Pancreas (tissue), 10 donors: ENCODE measurements at regions not wholly inside any gene's neighbourhood (a gene's known extent, or its start where the extent isn't known, plus 50 kb on each side); places are given as distances from the start of the nearest gene placed in this dataset.

ENCODE experiments used
- ATAC-seq, 4 donors: fragments of 200-7000 bp; cut with Tn5 transposase; one replicate each; pipeline versions ENCODE4 v1.8.0 to v1.9.1; 2020; ENCODE audit warnings: mild to moderate bottlenecking in 4 of 4, moderate library complexity in 4 of 4
- DNase-seq, 6 donors: peaks; one replicate each; pipeline ENCODE4 v3.0.0-alpha.2; 2020
- FAIRE-seq: peaks from 2 replicates; lab custom pipeline; 2012; peaks lifted over from hg19 to GRCh38; lab: Jason Lieb, UNC
- H3K27ac ChIP-seq, 4 donors: fragments of 200-600 bp; sonication (generic); 1 replicate in 3 of 4; 2 replicates in 1 of 4; pipeline versions ENCODE4 v1.5.0 to v1.8.0; 2020
- H3K27me3 ChIP-seq, 4 donors: fragments of 200-600 bp; one replicate each; pipeline ENCODE4 v1.8.0; 2021
- H3K36me3 ChIP-seq, 3 donors: fragments of 200-600 bp; sonication (generic) in 1 of 3; one replicate each; pipeline versions ENCODE4 v1.5.0 to v1.8.0; 2020 to 2021
- H3K4me1 ChIP-seq, 3 donors: fragments of 200-600 bp; one replicate each; pipeline ENCODE4 v1.8.0; 2021
- H3K4me3 ChIP-seq, 4 donors: fragments of 200-600 bp; sonication (generic) in 2 of 4; one replicate each; pipeline versions ENCODE4 v1.5.0 to v1.8.0; 2020 to 2021
- H3K9me3 ChIP-seq, 4 donors: fragments of 200-600 bp; one replicate each; pipeline ENCODE4 v1.8.0; 2021
- CTCF ChIP-seq, 4 donors: fragments of 200-600 bp; sonication (generic) in 3 of 4; IDR thresholded peaks; one replicate each; pipeline versions ENCODE4 v1.5.0 to v1.8.0; 2021; ENCODE audit warnings: antibody characterized with exemption in 4 of 4
- WGBS, 2 donors: extraction: QIAGEN DNeasy Blood & Tissue Kit; methylation state at CpG; one replicate each; pipeline ENCODE4 v1.1.7; 2013; 5-methylcytosine and 5-hydroxymethylcytosine counted together
- intact Hi-C, 3 donors: fragments of 100-400 bp; cut with DNase I; formaldehyde crosslinking; loops; one replicate each; pipeline versions ENCODE4 v1.11.1 to v1.14.2; 2022
- donor health status: healthy with polysubstance abuse.
- donor health status: DM: no; HTN: no; CAD: no; lungs with moderate emphysema.
- donor health status: DM: no; HTN: no; CAD: no.
- donor health status: control.
- donor health status: control.
- donor health status: Bipolar disorder and iron deficiency.
- donor health status: DM: yes; HTN: yes; CAD: no.
- donor health status: DM: no; HTN: no; CAD: no.
- donor health status: DM: no; HTN: no; CAD: no.
- donor health status: DM: yes; HTN: yes; CAD: no.

GRCh38 chr3:59508273-59508672 is 458.4 kb upstream of the CFAP20DC start:
- Histone ChIP-seq H3K36me3 (no peaks in the 10 kb centered on the region), H3K4me3 (no peak overlapping the region), H3K27me3 (no peaks in the 10 kb centered on the region), H3K9me3 (no peaks in the 10 kb centered on the region), H3K27ac (no peak overlapping the region), H3K4me1 (no peaks in the 10 kb centered on the region)
- FAIRE-seq (no peak), DNase-seq (no peak), ATAC-seq (no peak)
- WGBS, 2 donors = 79 to 85% methylated on average over 10 of the region's 10 CpGs
- TF ChIP-seq CTCF (IDR thresholded peaks at IDR 0.05) = no peak
- intact Hi-C loops = no loop called here

- TF ChIP-seq CTCF (IDR thresholded peaks at IDR 0.05) = no peak
- H3K4me1 ChIP-seq = no peaks in the 10 kb centered on the region
- ATAC-seq (no peak), FAIRE-seq (no peak), DNase-seq (no peak)
- H3K27ac ChIP-seq = no peak overlapping the region
- no peaks in the 10 kb centered on the region for H3K27me3 ChIP-seq
- 82 to 96% methylated on average over 5 of the region's 5 CpGs for WGBS, 2 donors
- H3K36me3 ChIP-seq = no peaks in the 10 kb centered on the region
- intact Hi-C loops = no loop called here
- no peaks in the 10 kb centered on the region for H3K9me3 ChIP-seq
- no peak overlapping the region for H3K4me3 ChIP-seq
Observed at GRCh38 chr3:59506191-59506590, 456.4 kb upstream of the CFAP20DC start.

- no peak for ATAC-seq
- H3K4me3 ChIP-seq = no peak overlapping the region
- no peak for DNase-seq
- no peak overlapping the region for H3K27ac ChIP-seq
- no peaks in the 10 kb centered on the region for H3K4me1 ChIP-seq
- no peak for TF ChIP-seq CTCF (IDR thresholded peaks at IDR 0.05)
- WGBS, 2 donors = 95 to 97% methylated on average over 3 of the region's 3 CpGs
- no peaks in the 10 kb centered on the region for H3K36me3 ChIP-seq
- H3K27me3 ChIP-seq = no peaks in the 10 kb centered on the region
- FAIRE-seq = no peak
- intact Hi-C loops = no loop called here
- H3K9me3 ChIP-seq = no peaks in the 10 kb centered on the region
Observed at GRCh38 chr3:59503441-59503840, 453.6 kb upstream of the CFAP20DC start.

GRCh38 chr3:59502806-59503205 is 453.0 kb upstream of the CFAP20DC start:
- no peak for ATAC-seq
- Histone ChIP-seq H3K27me3 (no peaks in the 10 kb centered on the region), H3K9me3 (no peaks in the 10 kb centered on the region), H3K36me3 (no peaks in the 10 kb centered on the region), H3K4me3 (no peak overlapping the region), H3K27ac (no peak overlapping the region), H3K4me1 (no peaks in the 10 kb centered on the region)
- DNase-seq = no peak
- TF ChIP-seq CTCF (IDR thresholded peaks at IDR 0.05) = no peak
- intact Hi-C loops = no loop called here
- no peak for FAIRE-seq
- 84 to 87% methylated on average over 4 of the region's 4 CpGs for WGBS, 2 donors

GRCh38 chr3:59499954-59500353 is 450.1 kb upstream of the CFAP20DC start:
- no peak for FAIRE-seq
- Histone ChIP-seq H3K27me3 (no peaks in the 10 kb centered on the region), H3K4me3 (no peak overlapping the region), H3K27ac (no peak overlapping the region), H3K9me3 (no peaks in the 10 kb centered on the region), H3K4me1 (no peaks in the 10 kb centered on the region), H3K36me3 (no peaks in the 10 kb centered on the region)
- ATAC-seq = no peak
- intact Hi-C loops = no loop called here
- WGBS, 2 donors = 90 to 94% methylated on average over 4 of the region's 4 CpGs
- DNase-seq = no peak
- TF ChIP-seq CTCF (IDR thresholded peaks at IDR 0.05) = no peak
